ENCODE measurements at regions not wholly inside any gene's neighbourhood (a gene's known extent, or its start where the extent isn't known, plus 50 kb on each side); places are given as distances from the start of the nearest gene placed in this dataset.

- Histone ChIP-seq H3K9me3 (ENCODE audit: control insufficient read depth, insufficient read depth, low read depth, low read length) (no peaks in the 10 kb centered on the region), H3K9ac (ENCODE audit: low read length) (no peak overlapping the region), H3K27ac (ENCODE audit: low read depth, low read length) (no peak overlapping the region), H3K4me3 (ENCODE audit: low read depth, low read length) (no peak overlapping the region), H3K27me3 (ENCODE audit: control insufficient read depth, insufficient read depth, low read length) (no peaks in the 10 kb centered on the region), H3K36me3 (ENCODE audit: control insufficient read depth, insufficient read depth, low read length) (no peaks in the 10 kb centered on the region), H3K4me1 (ENCODE audit: control insufficient read depth, insufficient read depth, low read length) (peaks cover 37% of the 10 kb centered on the region)
These were observed 254.0 kb downstream of the DMAC1 start for GRCh38 chr9:7545371-7546165.

- H3K9ac ChIP-seq (ENCODE audit: low read length): no peak overlapping the region
- H3K27me3 ChIP-seq (ENCODE audit: control insufficient read depth, insufficient read depth, low read length): no peaks in the 10 kb centered on the region
- H3K4me3 ChIP-seq (ENCODE audit: low read depth, low read length): no peak overlapping the region
- no peaks in the 10 kb centered on the region for H3K36me3 ChIP-seq (ENCODE audit: control insufficient read depth, insufficient read depth, low read length)
- H3K27ac ChIP-seq (ENCODE audit: low read depth, low read length): no peak overlapping the region
- no peaks in the 10 kb centered on the region for H3K9me3 ChIP-seq (ENCODE audit: control insufficient read depth, insufficient read depth, low read depth, low read length)
- H3K4me1 ChIP-seq (ENCODE audit: control insufficient read depth, insufficient read depth, low read length): peaks cover 22% of the 10 kb centered on the region
These were observed 256.9 kb downstream of the DMAC1 start for GRCh38 chr9:7542693-7543092.

GRCh38 chr9:7542126-7542525 is 257.5 kb downstream of the DMAC1 start:
- Histone ChIP-seq H3K36me3 (ENCODE audit: control insufficient read depth, insufficient read depth, low read length) (no peaks in the 10 kb centered on the region), H3K9me3 (ENCODE audit: control insufficient read depth, insufficient read depth, low read depth, low read length) (no peaks in the 10 kb centered on the region), H3K27me3 (ENCODE audit: control insufficient read depth, insufficient read depth, low read length) (no peaks in the 10 kb centered on the region), H3K27ac (ENCODE audit: low read depth, low read length) (no peak overlapping the region), H3K4me1 (ENCODE audit: control insufficient read depth, insufficient read depth, low read length) (peaks cover 22% of the 10 kb centered on the region), H3K9ac (ENCODE audit: low read length) (no peak overlapping the region), H3K4me3 (ENCODE audit: low read depth, low read length) (no peak overlapping the region)

GRCh38 chr9:7536310-7536939 is 263.2 kb downstream of the DMAC1 start:
- no peaks in the 10 kb centered on the region for H3K36me3 ChIP-seq (ENCODE audit: control insufficient read depth, insufficient read depth, low read length)

GRCh38 chr9:7534211-7534935 is 265.2 kb downstream of the DMAC1 start:
- no peak overlapping the region for H3K9ac ChIP-seq (ENCODE audit: low read length)
- H3K4me1 ChIP-seq (ENCODE audit: control insufficient read depth, insufficient read depth, low read length): 0 out of 2 replicates have a peak, but pooled peaks cover 3% of the 10 kb centered on the region
- no peak overlapping the region for H3K4me3 ChIP-seq (ENCODE audit: low read depth, low read length)
- no peaks in the 10 kb centered on the region for H3K36me3 ChIP-seq (ENCODE audit: control insufficient read depth, insufficient read depth, low read length)
- H3K27me3 ChIP-seq (ENCODE audit: control insufficient read depth, insufficient read depth, low read length): no peaks in the 10 kb centered on the region
- H3K9me3 ChIP-seq (ENCODE audit: control insufficient read depth, insufficient read depth, low read depth, low read length): no peaks in the 10 kb centered on the region
- no peak overlapping the region for H3K27ac ChIP-seq (ENCODE audit: low read depth, low read length)

More at GRCh38 chr9:7536310-7536939, 263.2 kb downstream of the DMAC1 start:
- no peak overlapping the region for H3K27ac ChIP-seq (ENCODE audit: low read depth, low read length)
- 0 out of 2 replicates have a peak, but pooled peaks cover 3% of the 10 kb centered on the region for H3K4me1 ChIP-seq (ENCODE audit: control insufficient read depth, insufficient read depth, low read length)
- H3K27me3 ChIP-seq (ENCODE audit: control insufficient read depth, insufficient read depth, low read length): no peaks in the 10 kb centered on the region
- H3K9ac ChIP-seq (ENCODE audit: low read length): no peak overlapping the region
- no peaks in the 10 kb centered on the region for H3K9me3 ChIP-seq (ENCODE audit: control insufficient read depth, insufficient read depth, low read depth, low read length)
- no peak overlapping the region for H3K4me3 ChIP-seq (ENCODE audit: low read depth, low read length)

GRCh38 chr9:7533376-7534090 is 266.0 kb downstream of the DMAC1 start:
- Histone ChIP-seq H3K4me1 (ENCODE audit: control insufficient read depth, insufficient read depth, low read length) (0 out of 2 replicates have a peak, but pooled peaks cover 3% of the 10 kb centered on the region), H3K27ac (ENCODE audit: low read depth, low read length) (no peak overlapping the region), H3K4me3 (ENCODE audit: low read depth, low read length) (no peak overlapping the region), H3K9me3 (ENCODE audit: control insufficient read depth, insufficient read depth, low read depth, low read length) (no peaks in the 10 kb centered on the region), H3K36me3 (ENCODE audit: control insufficient read depth, insufficient read depth, low read length) (no peaks in the 10 kb centered on the region), H3K9ac (ENCODE audit: low read length) (no peak overlapping the region), H3K27me3 (ENCODE audit: control insufficient read depth, insufficient read depth, low read length) (no peaks in the 10 kb centered on the region)

GRCh38 chr9:7523426-7524043 is 276.0 kb downstream of the DMAC1 start:
- Histone ChIP-seq H3K9me3 (ENCODE audit: control insufficient read depth, insufficient read depth, low read depth, low read length) (no peaks in the 10 kb centered on the region), H3K4me1 (ENCODE audit: control insufficient read depth, insufficient read depth, low read length) (no peaks in the 10 kb centered on the region), H3K27ac (ENCODE audit: low read depth, low read length) (no peak overlapping the region), H3K4me3 (ENCODE audit: low read depth, low read length) (no peak overlapping the region), H3K9ac (ENCODE audit: low read length) (no peak overlapping the region), H3K27me3 (ENCODE audit: control insufficient read depth, insufficient read depth, low read length) (no peaks in the 10 kb centered on the region), H3K36me3 (ENCODE audit: control insufficient read depth, insufficient read depth, low read length) (no peaks in the 10 kb centered on the region)

- H3K9me3 ChIP-seq (ENCODE audit: control insufficient read depth, insufficient read depth, low read depth, low read length): no peaks in the 10 kb centered on the region
- H3K4me1 ChIP-seq (ENCODE audit: control insufficient read depth, insufficient read depth, low read length): no peaks in the 10 kb centered on the region
- no peak overlapping the region for H3K9ac ChIP-seq (ENCODE audit: low read length)
- no peaks in the 10 kb centered on the region for H3K36me3 ChIP-seq (ENCODE audit: control insufficient read depth, insufficient read depth, low read length)
- H3K4me3 ChIP-seq (ENCODE audit: low read depth, low read length): no peak overlapping the region
- H3K27ac ChIP-seq (ENCODE audit: low read depth, low read length): no peak overlapping the region
- H3K27me3 ChIP-seq (ENCODE audit: control insufficient read depth, insufficient read depth, low read length): no peaks in the 10 kb centered on the region
These were observed 279.2 kb downstream of the DMAC1 start for GRCh38 chr9:7520396-7520795.

GRCh38 chr9:7516376-7516775 is 283.2 kb downstream of the DMAC1 start:
- H3K27me3 ChIP-seq (ENCODE audit: control insufficient read depth, insufficient read depth, low read length): no peaks in the 10 kb centered on the region
- no peaks in the 10 kb centered on the region for H3K36me3 ChIP-seq (ENCODE audit: control insufficient read depth, insufficient read depth, low read length)
- H3K9ac ChIP-seq (ENCODE audit: low read length): no peak overlapping the region
- no peaks in the 10 kb centered on the region for H3K9me3 ChIP-seq (ENCODE audit: control insufficient read depth, insufficient read depth, low read depth, low read length)
- H3K4me1 ChIP-seq (ENCODE audit: control insufficient read depth, insufficient read depth, low read length): no peaks in the 10 kb centered on the region
- no peak overlapping the region for H3K27ac ChIP-seq (ENCODE audit: low read depth, low read length)
- H3K4me3 ChIP-seq (ENCODE audit: low read depth, low read length): no peak overlapping the region

- no peak overlapping the region for H3K4me3 ChIP-seq (ENCODE audit: low read depth, low read length)
- no peak overlapping the region for H3K9ac ChIP-seq (ENCODE audit: low read length)
- no peak overlapping the region for H3K27ac ChIP-seq (ENCODE audit: low read depth, low read length)
- H3K36me3 ChIP-seq (ENCODE audit: control insufficient read depth, insufficient read depth, low read length): no peaks in the 10 kb centered on the region
- no peaks in the 10 kb centered on the region for H3K27me3 ChIP-seq (ENCODE audit: control insufficient read depth, insufficient read depth, low read length)
- no peaks in the 10 kb centered on the region for H3K4me1 ChIP-seq (ENCODE audit: control insufficient read depth, insufficient read depth, low read length)
- no peaks in the 10 kb centered on the region for H3K9me3 ChIP-seq (ENCODE audit: control insufficient read depth, insufficient read depth, low read depth, low read length)
These were observed 289.4 kb downstream of the DMAC1 start for GRCh38 chr9:7510199-7510598.
